Medulla oblongata (tissue), 1 donor: ENCODE measurements at regions not wholly inside any gene's neighbourhood (a gene's known extent, or its start where the extent isn't known, plus 50 kb on each side); places are given as distances from the start of the nearest gene placed in this dataset.
"Not testable (repeated sequence)": the region's sequence is repeated elsewhere in the genome, so short reads cannot be mapped to it uniquely, and the experiment has no call there.

ENCODE experiments used
- DNase-seq: peaks from one replicate; pipeline ENCODE4 v3.0.0-alpha.2; 2015; ENCODE audit errors: extremely low spot score

DNA sequence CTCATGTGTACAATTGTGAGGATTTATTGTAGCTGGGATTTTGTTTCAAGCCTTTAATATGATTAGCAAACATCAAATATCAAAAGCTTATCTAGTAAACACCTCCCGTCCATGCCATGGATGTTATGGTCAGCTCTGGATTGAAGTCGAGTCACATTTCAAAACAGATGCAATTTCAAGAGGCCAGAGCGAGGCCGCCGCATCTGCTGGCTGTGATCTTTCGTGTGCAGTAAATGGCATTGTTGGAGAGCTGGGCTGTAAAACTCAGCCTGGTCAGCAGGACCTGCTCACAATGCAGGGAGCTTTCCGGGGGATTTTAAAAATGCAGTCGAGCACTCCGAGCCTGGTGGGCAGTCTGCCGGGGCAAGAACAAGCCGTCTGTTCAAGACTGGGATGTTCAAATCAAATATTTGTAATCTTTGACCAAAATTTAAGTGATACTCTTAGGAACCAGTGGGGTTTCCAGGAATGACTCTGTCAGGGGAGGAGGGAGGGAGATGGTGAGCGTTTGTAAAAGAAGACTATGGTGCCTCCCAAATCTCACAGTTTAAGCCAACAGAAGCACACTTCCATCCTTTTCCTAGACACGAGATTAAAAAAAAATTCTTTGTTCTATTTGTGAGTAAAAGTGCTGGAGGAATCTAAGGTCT, 97.6 kb downstream of the MYCN start:
- DNase-seq, result peak; percentile 58

DNA sequence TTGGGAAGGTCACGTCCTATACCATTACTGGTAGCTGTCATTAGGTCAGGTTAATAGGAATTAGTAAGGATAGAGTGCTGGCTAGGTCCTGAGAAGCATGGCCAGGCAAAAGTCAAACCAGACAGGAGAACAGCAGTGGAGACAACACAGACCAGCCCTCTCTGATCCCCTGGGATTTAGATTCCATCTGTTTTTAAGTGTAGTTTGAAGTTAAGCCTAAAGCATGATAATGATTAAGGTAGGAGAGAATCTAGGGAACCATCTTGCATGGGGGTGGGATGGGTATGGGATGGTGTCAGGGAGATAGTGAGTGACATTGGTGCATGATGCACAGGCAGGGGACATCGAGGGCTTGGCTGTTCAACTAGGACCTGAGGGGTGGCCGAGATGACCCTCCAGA, 96.6 kb downstream of the MYCN start:
- DNase-seq, result no peak

DNA sequence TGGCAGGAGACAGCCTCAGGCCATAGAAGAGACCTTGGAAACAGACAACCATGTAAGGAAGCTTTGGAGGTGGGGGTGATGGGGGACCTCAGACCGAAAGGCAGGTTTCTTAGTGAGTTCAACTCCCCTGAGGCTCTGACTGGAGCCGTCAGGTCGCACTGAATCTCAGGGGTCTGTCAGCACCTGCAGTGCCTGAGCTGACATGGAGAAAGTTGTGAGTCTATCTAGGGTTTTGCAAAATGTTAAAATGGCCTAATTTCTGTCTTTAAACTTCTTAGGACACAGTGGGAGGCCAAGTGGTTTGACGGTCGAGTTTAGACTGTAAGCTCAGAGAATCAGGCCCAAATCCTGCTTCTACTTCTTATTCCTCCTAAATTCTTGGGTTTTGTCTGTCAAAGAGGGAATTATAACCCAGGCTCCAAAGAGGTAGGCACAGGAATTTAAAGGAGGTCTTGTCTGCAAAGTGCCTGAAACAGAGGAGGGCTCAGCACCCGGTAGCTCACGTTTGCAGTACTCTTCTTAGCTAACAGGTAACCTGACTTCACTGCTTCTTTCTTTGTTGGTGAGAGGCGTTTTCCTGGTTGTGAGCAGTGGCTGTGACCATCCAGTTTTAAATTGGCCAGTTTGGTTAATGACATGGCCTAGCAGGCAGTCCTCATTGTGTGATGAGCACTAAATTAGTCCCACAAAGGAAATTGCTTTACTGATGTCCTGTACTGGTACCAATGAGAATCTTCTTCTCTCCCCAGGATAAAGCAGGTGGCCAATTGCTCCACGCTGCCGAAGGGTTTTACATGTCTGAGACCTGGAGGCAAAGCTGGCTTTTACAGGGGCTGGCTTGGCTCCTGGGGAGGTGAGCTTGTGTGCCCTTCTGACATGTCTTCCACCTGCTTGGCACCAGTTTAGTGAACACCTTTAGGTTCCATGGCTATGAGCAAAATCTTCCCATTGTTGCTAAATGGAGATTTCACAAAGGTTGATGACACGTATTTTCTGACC, 95.7 kb downstream of the MYCN start:
- no peak for DNase-seq

GRCh38 chr2:16034975-16035746, 94.8 kb downstream of the MYCN start:
- DNase-seq, result no peak

- no peak for DNase-seq
Observed at GRCh38 chr2:16034151-16034974, 94.0 kb downstream of the MYCN start.

DNA sequence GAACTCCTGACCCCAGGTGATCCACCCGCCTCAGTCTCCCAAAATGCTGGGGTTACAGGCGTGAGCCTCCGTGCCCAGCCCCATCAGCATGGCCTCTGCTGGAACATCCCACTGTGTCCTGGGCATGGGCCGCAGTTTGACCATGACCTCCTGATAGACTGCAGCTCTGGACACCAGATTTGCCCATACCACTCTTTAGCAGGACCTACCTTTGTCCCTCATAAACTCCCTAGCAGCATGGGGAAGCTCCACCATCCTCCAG, 92.6 kb downstream of the MYCN start:
- DNase-seq, result no peak

DNA sequence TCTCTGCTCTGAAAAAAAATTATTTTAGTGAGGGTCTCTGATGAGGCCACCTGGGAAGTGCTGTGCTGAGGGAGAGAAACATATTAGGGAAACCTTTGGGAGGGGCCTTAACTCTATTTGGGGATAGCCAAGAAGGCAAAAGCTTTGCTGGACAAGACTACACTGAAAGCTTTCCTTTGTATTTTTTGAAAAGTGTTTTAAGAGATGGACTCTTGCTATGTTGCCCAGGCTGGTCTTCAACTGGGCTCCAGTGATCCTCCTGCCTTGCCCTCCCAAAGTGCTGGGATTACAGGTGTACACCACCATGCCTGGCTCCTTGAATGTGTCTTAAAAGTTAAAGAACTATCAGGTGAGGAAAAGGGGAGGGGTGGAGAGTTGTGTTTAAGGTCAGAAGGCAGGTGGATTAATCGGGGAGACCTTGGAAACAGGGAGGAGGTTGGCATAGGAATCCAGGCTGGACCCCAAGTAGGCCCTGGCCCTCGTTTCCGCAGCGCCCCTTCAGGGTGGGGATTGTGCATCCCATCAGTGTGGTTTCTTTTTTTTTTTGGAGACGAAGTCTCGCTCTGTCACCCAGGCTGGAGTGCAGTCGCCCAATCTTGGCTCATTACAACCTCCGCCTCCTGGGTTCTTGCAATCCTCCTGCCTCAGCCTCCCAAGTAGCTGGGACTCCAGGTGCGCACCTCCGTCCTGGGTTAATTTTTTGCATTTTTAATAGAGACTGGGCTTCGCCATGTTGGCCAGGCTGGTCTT, 92.1 kb downstream of the MYCN start:
- no peak for DNase-seq

GRCh38 chr2:16031848-16032159, 91.5 kb downstream of the MYCN start:
- no peak for DNase-seq

- DNase-seq, result peak; percentile 82
Observed at GRCh38 chr2:16031058-16031847, 90.9 kb downstream of the MYCN start.

- peak; percentile 73 for DNase-seq
Observed at GRCh38 chr2:16030206-16031057, 90.1 kb downstream of the MYCN start.

GRCh38 chr2:16028644-16029043, 88.3 kb downstream of the MYCN start:
- DNase-seq, result no peak

DNA sequence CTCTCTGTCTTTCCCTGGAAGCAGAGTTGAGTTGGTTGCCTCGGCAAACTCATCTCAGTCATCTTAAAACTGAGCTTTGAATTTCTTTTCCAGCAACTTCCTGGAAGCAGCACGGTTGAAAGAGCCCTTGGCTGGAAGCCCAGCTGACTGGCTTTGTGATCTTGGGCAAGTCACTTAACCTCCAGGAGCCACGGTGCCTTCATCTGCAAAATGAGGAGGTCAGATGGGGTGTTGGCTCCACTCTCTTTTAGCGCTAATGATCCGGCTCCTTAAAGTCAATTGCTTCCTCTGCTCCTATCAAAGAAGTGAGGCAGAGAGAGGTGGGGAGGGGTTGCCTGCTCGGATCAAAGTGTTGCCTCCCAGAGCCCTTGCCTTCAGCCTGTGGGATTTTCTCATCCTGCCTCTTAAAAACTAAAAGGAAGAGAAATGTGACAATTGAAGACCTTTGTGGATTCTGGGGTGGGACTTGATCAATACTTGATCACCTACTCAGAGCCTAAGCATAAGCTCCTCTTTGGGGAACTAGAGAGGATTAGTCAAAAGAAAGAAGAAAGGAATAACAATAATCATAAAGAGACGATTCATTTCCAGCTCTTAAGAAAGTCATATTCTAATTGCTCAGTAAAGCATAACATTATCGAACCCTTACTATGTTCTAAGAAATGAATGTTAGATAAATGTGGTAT, 86.6 kb downstream of the MYCN start:
- no peak for DNase-seq

DNA sequence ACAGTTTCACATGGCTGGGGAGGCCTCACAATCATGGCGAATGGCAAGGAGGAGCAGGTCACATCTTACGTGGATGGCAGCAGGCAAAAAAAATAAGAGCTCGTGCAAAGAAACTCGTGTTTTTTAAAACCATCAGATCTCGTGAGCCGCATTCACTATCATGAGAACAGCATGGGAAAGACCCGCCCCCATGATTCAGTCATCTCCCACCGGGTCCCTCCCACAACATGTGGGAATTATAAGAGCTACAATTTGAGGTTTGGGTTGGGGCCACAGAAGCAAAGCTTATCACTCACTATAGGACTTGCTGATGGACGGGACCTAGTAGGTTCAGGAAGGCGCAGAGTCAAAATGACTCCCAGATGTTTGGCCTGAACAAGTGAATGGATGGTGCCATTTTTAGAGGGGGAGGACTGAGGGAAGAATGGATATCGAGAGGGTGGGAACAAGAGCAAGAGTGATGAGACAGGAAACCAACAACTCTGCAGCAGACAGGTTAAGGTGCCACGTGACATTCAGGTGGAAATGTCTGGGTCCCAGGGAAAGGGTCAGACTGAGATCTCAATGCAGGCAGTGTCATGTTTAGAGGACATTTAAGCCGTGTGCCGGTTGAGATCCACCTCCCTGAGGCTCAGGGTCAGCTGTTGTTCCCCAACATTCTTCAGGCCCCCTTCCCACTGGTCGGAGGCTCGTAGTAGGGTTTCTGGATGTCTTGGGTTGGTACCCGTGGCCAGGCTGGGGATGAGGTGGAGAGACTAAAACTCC, 85.7 kb downstream of the MYCN start:
- no peak for DNase-seq

DNA sequence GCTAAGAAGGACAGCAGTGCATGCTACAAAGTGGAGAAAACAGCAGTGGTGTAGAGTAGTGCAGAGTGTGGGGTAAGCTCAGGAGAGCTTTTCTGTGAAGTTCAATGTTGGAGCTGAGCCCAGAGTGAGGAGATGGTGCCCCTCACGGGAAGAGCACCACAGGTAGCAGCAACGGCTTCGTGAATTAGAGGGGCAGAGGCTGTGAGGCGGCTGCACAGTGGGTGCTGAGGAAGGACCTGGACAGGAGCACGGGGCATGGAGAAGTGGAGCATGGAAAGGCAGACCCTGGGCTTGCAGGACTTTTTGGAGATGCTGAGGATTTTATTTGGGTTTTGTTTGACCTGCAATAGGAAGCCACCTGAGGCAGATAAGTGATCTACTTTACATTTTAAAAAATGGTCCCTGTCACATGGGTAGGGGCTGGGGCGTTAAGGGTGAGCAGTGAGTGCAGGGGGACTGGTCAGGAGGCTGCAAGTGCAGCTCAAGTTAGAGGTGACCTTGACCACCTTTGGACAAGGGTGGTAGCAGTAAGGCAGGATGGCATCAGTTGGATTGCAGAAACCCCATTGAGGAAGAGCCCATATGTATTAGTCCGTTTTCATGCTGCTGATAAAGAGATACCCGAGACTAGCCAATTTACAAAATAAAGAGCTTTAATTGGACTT, 85.0 kb downstream of the MYCN start:
- no peak for DNase-seq

GRCh38 chr2:16024628-16025027, 84.3 kb downstream of the MYCN start:
- not testable (repeated sequence) for DNase-seq

- no peak for DNase-seq
Observed at GRCh38 chr2:16023506-16024360, 83.4 kb downstream of the MYCN start.
